Activated naive CD8-positive, alpha-beta T cell treated with anti-CD3 and anti-CD28 coated beads, Interleukin-2, amount 10 ng/mL, durations not matched to agents 7 days and 5 days (primary cell): ENCODE measurements at regions not wholly inside any gene's neighbourhood (a gene's known extent, or its start where the extent isn't known, plus 50 kb on each side); places are given as distances from the start of the nearest gene placed in this dataset.
"Not testable (repeated sequence)": the region's sequence is repeated elsewhere in the genome, so short reads cannot be mapped to it uniquely, and the experiment has no call there.

Source experiments
- ATAC-seq: fragments of 150-1000 bp; cut with Tn5 transposase; one replicate; pipeline ENCODE4 v1.10.0; 2021; ENCODE audit warnings: low read depth, moderate library complexity
- POLR2A ChIA-PET: fragments of 350-600 bp; sonication (Branson Sonifier 250); formaldehyde crosslinking; loops from one replicate; lab custom pipeline; 2021; ENCODE audit warnings: antibody characterized with exemption; lab: Charles Lee
- DNase-seq: peaks from one replicate; pipeline ENCODE4 v3.0.0; 2021
- H3K27ac Mint-ChIP-seq: one replicate; pipeline ENCODE4 v1.8.0; 2022; ENCODE audit warnings: mild to moderate bottlenecking, mixed read lengths
- H3K27me3 Mint-ChIP-seq: one replicate; pipeline ENCODE4 v1.8.0; 2022; ENCODE audit warnings: mild to moderate bottlenecking, moderate library complexity, mixed read lengths
- H3K36me3 Mint-ChIP-seq: one replicate; pipeline ENCODE4 v1.8.0; 2021; ENCODE audit warnings: mild to moderate bottlenecking, mixed read lengths
- H3K4me1 Mint-ChIP-seq: one replicate; pipeline ENCODE4 v1.8.0; 2021; ENCODE audit warnings: mixed read lengths
- H3K4me3 Mint-ChIP-seq: one replicate; pipeline ENCODE4 v1.8.0; 2022; ENCODE audit warnings: mild to moderate bottlenecking, moderate library complexity, mixed read lengths
- H3K9me3 Mint-ChIP-seq: one replicate; pipeline ENCODE4 v1.8.0; 2021; ENCODE audit warnings: mixed read lengths

DNA sequence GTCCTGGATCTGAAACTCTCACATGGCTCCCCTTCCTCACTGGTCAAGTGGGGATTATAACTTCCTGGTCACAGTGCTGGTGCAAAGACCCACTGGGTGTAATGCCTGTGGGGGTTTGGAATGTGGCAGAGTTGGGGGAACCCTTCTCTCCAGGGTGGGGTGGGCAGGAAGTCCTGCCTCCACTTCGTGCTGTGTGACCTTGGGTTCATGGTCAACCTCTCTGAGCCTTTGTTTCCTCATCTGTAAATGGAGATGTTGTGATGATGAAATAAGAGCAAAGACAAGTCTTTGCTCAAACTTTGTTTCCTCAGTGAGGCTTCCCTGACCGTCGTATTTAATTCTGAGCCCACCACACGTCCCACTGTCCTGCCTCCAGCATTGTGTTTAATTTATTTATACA, 564.7 kb downstream of the PTPRU start:
- Mint-ChIP-seq H3K9me3 (no peaks in the 10 kb centered on the region), H3K27me3 (no peaks in the 10 kb centered on the region), H3K4me3 (no peak overlapping the region), H3K27ac (no peak overlapping the region), H3K36me3 (no peaks in the 10 kb centered on the region), H3K4me1 (no peaks in the 10 kb centered on the region)
- no peak for DNase-seq
- no peak for ATAC-seq
- POLR2A ChIA-PET = no interaction called here

DNA sequence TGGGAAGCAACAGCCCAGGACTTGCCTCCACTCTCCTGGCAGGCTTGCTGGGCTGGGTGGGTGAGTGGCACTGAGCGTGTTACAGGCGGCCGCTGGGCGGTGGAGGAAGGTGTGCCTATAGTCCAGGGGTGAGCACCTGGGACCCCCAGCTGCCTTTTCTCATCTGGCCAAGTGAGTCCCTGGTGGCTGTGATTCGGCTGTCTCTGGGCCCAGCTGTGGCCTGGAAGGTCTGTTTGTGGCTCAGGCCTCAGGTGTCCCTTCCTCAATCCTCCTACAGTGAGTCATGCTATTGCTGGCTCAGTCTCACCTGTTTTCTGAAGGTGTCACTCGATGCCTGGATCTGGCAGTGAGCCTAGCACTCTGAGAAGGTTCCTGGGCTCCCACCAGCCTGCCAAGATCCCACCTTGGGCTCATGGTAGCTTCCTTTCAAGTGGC, 564.2 kb downstream of the PTPRU start:
- no peak overlapping the region for H3K4me3 Mint-ChIP-seq
- no peak for ATAC-seq
- no peaks in the 10 kb centered on the region for H3K9me3 Mint-ChIP-seq
- H3K27ac Mint-ChIP-seq = no peak overlapping the region
- POLR2A ChIA-PET = no interaction called here
- no peaks in the 10 kb centered on the region for H3K36me3 Mint-ChIP-seq
- no peak for DNase-seq
- no peaks in the 10 kb centered on the region for H3K27me3 Mint-ChIP-seq
- H3K4me1 Mint-ChIP-seq = no peaks in the 10 kb centered on the region

DNA sequence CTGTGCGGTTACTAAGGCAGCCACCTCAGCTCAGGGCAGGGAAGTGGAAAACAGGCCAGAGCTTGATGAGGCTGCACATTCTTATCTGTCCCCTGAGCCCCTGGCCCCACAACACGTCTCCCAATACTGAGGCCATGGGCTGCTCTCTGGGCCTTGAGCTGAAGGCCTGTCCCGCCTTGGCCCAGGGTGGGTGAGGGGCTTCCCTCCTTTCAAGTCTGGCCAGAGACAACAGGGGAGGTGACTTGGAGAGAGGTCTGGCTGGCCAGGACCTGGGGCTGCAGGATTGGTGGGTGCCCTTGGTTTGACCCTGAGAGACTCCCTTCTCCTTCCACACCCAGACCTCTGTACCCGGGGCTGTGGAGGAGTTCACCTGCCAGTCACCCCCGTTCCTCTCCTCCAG, 563.8 kb downstream of the PTPRU start:
- DNase-seq = no peak
- Mint-ChIP-seq H3K27ac (no peak overlapping the region), H3K36me3 (no peaks in the 10 kb centered on the region), H3K4me3 (no peak overlapping the region), H3K9me3 (no peaks in the 10 kb centered on the region), H3K27me3 (no peaks in the 10 kb centered on the region), H3K4me1 (no peaks in the 10 kb centered on the region)
- POLR2A ChIA-PET = no interaction called here
- no peak for ATAC-seq

DNA sequence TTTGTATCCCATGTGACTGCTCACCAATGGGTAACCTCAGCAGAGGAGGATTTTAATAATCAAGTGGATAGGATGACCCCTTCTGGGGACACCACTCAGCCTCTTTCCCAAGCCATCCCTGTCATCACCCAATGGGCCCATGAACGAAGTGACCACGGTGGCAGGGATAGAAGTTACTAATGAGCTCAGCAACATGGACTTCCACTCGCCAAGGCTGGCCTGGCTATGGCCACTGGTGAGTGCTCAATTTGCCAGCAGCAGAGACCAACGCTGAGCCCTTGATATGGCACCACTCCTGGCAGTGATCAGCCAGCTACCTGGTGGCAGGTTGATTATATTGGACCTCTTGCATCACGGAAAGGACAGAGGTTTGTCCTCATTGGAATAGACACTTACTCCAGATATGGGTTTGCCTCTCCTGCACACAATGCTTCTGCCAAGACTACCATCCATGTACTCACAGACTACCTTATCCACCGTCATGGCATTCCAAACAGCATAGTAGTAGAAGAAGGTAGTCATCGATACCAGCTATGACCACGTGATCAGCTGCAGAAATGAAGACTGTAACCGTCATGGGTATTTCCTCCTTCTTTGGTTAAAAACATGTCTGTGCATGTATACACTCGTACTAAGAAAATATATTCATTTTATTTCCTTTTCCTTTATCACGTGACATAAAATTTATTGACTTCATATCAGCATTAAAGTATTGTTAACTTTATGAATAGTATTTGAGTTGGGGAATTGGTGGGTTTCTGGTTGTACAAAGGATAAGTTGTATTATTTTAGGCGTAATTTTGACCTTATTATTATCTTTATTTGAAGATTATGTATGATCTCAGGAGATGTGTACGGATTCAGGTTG, 562.6 kb downstream of the PTPRU start:
- H3K36me3 Mint-ChIP-seq = no peaks in the 10 kb centered on the region
- POLR2A ChIA-PET = no interaction called here
- no peak for ATAC-seq
- no peak for DNase-seq
- H3K27ac Mint-ChIP-seq = no peak overlapping the region
- no peaks in the 10 kb centered on the region for H3K4me1 Mint-ChIP-seq
- no peak overlapping the region for H3K4me3 Mint-ChIP-seq
- H3K9me3 Mint-ChIP-seq = peaks cover 2% of the 10 kb centered on the region
- H3K27me3 Mint-ChIP-seq = no peaks in the 10 kb centered on the region

DNA sequence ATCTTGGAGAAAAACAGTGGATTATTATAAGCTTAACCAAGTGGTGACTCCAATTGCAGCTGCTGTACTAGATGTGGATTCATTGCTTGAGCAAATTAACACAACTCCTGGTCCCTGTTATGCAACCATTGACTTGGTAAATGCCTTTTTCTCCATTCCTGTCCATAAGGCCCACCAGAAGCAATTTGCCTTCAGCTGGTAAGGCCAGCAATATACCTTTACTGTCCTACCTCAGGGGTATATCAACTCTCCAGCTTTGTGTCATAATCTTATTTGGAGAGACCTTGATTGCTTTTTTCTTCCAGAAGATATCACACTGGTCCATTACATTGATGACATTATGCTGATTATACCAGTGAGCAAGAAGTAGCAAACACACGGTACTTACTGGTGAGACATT, 560.8 kb downstream of the PTPRU start:
- H3K27ac Mint-ChIP-seq, H3K4me1 Mint-ChIP-seq, DNase-seq, H3K9me3 Mint-ChIP-seq, H3K27me3 Mint-ChIP-seq, POLR2A ChIA-PET, ATAC-seq, H3K36me3 Mint-ChIP-seq, H3K4me3 Mint-ChIP-seq: not testable (repeated sequence)

DNA sequence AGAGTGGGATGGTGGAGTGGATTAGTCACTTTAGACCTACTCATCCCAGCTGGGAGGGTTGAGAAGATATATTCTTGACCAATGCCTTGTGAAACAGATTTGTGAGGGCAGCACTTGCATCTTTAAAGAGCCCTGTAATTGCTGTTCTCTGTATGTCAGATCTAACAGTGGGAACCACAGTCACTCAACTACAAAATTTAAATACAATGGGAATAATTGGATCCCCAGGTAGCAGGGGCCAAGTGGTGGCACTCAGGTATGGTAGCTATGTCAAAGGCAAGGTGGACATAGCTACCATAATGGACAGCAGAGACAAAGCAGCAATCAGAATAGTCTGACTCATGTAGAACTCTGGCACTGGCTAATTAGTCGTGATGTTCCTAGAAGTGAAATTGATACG, 559.6 kb downstream of the PTPRU start:
- H3K36me3 Mint-ChIP-seq, H3K4me1 Mint-ChIP-seq, DNase-seq, H3K27me3 Mint-ChIP-seq, H3K27ac Mint-ChIP-seq, H3K9me3 Mint-ChIP-seq, ATAC-seq, POLR2A ChIA-PET, H3K4me3 Mint-ChIP-seq: not testable (repeated sequence)

DNA sequence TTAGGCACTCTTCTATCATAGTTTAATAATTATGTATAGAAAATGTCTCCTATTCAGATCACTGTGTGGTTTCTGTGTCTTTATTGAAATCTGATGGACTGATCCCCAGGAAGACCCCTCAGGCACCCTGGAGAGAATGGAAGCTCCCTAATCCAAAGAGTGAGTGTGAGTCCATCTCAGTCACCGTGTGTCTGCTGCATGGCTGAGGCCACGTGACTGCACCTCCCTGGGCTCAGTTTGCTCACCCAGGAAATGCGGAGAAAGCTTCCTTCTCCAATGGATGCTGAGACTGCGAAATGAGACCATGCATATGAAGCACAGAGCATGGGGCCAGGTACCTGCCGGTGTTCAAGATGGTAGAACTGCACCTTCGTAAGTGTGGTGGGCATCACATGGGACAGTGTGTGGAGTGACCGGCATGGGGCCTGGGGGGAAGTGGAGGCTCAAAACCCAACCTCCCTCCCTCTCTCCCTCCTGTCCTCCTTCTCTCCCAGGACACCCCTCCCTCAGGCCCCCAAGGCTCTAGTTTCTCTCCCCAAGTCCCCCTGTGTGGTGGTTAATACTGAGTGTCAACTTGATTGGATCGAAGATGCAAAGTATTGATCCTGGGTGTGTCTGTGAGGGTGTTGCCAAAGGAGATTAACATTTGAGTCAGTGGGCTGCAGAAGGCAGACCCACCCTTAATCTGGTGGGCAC, 557.5 kb downstream of the PTPRU start:
- Mint-ChIP-seq H3K4me1 (peaks cover 1% of the 10 kb centered on the region), H3K4me3 (no peak overlapping the region), H3K9me3 (peaks cover 2% of the 10 kb centered on the region), H3K27ac (no peak overlapping the region), H3K36me3 (no peaks in the 10 kb centered on the region), H3K27me3 (peaks cover 2% of the 10 kb centered on the region)
- POLR2A ChIA-PET = no interaction called here
- no peak for DNase-seq
- no peak for ATAC-seq

DNA sequence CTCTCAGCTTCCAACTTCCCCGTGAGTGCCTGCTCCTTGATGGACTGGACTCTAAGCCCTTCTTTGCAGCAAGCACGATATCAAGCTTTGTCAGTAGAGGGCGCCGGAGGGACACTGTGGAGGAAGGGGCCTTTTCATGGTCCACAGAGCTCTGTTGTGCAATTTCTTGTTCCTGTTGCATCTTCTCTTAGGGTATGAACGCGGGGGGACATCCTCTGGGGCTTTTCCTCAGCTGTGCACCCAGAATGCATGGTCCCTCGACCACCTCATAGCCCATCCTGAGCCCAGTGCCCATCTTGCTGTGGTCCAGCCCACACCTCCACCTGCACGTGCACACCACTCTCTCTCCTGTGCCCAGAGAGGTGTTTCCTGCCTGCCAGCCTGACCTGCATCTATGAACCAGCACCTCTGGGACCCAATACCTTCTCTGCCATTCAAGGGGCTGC, 556.8 kb downstream of the PTPRU start:
- ATAC-seq = peak; percentile 58
- no peak overlapping the region for H3K27ac Mint-ChIP-seq

DNA sequence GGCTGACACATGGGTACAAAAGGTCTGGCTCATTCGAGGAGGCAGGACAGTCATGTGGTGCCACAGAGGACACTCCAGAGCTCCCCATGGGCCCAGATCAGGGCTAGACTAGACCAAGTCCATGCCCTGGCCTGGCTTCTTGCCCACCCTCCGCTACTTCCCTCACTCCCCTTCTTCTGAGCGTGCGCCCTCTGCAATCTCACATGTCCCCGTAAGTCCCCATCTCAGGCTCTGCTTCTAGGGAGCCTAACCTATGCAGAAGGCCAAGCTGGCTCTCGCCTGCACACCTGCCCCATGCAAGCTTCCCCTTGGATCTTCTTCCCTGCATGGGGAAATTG, 553.6 kb downstream of the PTPRU start:
- Mint-ChIP-seq H3K4me3 (no peak overlapping the region), H3K27ac (no peak overlapping the region), H3K36me3 (no peaks in the 10 kb centered on the region), H3K27me3 (peaks cover 2% of the 10 kb centered on the region), H3K4me1 (peaks cover 1% of the 10 kb centered on the region), H3K9me3 (peaks cover 2% of the 10 kb centered on the region)
- no peak for ATAC-seq
- no peak for DNase-seq
- POLR2A ChIA-PET = no interaction called here

More for the DNA sequence above, 556.8 kb downstream of the PTPRU start:
- Mint-ChIP-seq H3K36me3 (no peaks in the 10 kb centered on the region), H3K4me3 (no peak overlapping the region), H3K4me1 (peaks cover 1% of the 10 kb centered on the region), H3K27me3 (peaks cover 2% of the 10 kb centered on the region), H3K9me3 (peaks cover 2% of the 10 kb centered on the region)
- DNase-seq = peak; percentile 65
- POLR2A ChIA-PET = no interaction called here

DNA sequence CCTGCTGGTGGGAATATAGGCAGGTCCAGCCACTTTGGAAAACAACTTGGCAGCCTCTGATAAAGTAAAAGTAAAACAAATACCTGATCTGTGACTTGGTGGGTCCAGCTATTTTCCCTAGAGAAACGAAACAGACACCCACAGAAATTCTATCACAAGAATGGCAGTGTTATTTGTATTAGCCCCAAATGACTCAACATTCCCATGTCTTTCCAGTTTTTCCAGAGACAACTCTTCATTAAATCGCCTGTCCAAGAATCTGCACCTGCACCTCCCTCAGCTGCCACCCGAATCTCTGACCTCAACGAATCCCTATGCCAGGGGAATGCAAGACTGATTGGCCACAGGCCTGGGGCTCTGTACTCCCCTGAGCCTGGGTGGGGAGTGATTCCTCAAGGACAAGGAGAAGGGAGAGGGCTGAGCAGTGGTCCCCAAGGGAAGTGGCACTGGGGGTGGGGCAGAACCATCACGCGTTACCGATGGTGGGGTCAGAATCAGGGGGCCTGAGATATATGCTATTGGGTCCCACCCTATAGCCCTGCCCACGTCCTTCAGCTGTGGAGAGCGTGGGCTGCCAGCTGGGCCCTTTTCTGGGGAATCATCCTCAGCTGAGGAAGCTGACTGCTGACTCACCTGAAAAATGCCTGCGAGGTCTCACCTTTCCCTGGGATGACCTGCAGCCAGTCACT, 553.0 kb downstream of the PTPRU start:
- ATAC-seq (no peak), DNase-seq (no peak)
- peaks cover 2% of the 10 kb centered on the region for H3K27me3 Mint-ChIP-seq
- POLR2A ChIA-PET = no interaction called here
- H3K4me1 Mint-ChIP-seq = peaks cover 1% of the 10 kb centered on the region
- no peak overlapping the region for H3K4me3 Mint-ChIP-seq
- H3K36me3 Mint-ChIP-seq = no peaks in the 10 kb centered on the region
- H3K27ac Mint-ChIP-seq = no peak overlapping the region
- no peaks in the 10 kb centered on the region for H3K9me3 Mint-ChIP-seq

DNA sequence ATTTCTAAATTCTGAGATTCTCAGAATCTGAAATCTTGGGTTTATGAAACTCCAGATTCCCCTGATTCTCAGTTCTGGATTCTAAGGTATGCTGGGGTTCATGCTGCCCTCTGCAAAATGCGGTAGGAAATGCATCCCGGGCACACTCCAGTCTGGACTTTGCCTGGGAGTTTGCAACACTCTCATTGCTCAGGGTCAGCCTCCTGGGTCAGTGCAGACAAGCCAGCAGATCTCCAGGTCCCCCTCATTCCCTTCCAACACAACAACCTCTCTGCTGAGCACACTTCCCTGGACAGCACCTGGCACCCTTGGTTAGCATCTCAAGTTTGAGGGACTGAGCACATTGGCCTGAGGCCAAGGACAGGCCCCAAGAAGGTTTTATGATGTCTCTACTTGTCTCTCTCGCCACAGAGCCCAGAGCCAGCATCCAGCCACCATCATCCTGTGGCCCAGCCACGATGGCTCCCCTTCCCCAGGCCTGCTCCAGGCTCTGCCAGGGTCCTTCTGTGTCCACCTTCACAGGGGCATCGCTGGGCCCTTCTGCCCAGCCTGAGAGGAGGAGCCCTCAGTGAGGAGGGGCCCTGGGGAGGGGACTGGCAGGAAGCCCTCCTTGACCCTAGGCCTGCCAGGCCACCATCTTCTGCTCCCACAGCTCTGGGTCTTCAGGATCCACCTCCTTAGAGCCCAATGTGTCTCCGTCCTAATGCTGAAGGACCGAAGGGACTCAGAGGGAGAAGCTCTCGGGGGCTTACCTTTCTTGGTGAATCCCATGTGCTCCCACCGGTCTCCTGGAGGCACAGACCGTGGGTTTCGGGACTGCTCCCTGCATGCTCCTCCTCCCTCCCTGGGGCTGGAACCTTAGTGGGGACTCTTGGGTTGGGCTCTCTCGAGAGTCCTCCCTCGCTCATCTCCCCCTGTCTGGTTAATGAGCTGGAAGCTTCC, 550.7 kb downstream of the PTPRU start:
- H3K4me1 Mint-ChIP-seq = no peaks in the 10 kb centered on the region
- no peak overlapping the region for H3K27ac Mint-ChIP-seq
- no peaks in the 10 kb centered on the region for H3K36me3 Mint-ChIP-seq
- no peak overlapping the region for H3K4me3 Mint-ChIP-seq
- no peaks in the 10 kb centered on the region for H3K9me3 Mint-ChIP-seq
- no peaks in the 10 kb centered on the region for H3K27me3 Mint-ChIP-seq
- DNase-seq = no peak
- no peak for ATAC-seq
- POLR2A ChIA-PET = no interaction called here

DNA sequence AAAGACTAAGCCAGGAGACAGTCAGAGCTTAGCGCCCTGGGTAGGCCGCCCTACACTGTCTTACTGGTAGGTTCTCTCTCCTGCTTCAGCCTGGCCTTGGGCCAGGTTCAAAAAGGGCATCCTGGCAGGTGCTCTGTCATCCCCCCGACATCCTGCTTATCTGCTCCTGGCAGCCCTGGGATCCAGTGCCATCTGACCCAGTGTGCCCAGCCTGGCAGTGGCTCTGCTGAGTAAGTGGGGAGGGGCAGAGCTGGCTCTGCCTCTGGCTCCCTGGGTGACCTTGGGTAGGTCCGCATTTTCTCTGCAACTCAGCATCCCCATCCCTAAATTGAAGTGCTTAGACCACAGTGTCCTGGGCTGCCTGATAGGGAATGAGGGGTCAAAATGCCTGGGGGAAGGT, 549.9 kb downstream of the PTPRU start:
- no peaks in the 10 kb centered on the region for H3K27me3 Mint-ChIP-seq

DNA sequence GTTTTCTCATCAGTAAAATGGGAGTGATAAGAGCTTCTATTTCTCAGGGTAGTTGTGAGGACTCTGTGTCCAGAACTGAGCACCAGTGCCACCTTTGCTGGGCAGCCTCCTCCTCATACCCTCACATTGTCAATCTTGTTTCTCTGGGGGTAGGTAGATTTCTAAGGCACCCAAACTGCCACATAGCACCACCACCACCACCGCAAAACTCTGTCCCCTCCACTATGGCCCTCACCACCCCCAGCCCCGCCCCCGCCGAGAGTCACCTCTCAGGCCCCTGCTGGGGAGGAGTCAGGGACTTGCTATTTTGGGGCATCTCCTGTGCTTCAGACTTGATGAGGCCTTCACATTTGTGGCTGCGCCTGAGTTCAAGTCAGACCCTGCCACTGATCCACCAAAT, 549.2 kb downstream of the PTPRU start:
- Mint-ChIP-seq H3K9me3 (no peaks in the 10 kb centered on the region), H3K4me3 (no peak overlapping the region), H3K36me3 (no peaks in the 10 kb centered on the region), H3K27me3 (peaks cover 3% of the 10 kb centered on the region), H3K4me1 (no peaks in the 10 kb centered on the region), H3K27ac (no peak overlapping the region)
- ATAC-seq = no peak
- no peak for DNase-seq
- POLR2A ChIA-PET = no interaction called here

More for the DNA sequence above, 549.9 kb downstream of the PTPRU start:
- POLR2A ChIA-PET = no interaction called here
- H3K4me1 Mint-ChIP-seq = no peaks in the 10 kb centered on the region
- H3K27ac Mint-ChIP-seq = no peak overlapping the region
- H3K36me3 Mint-ChIP-seq = no peaks in the 10 kb centered on the region
- no peak overlapping the region for H3K4me3 Mint-ChIP-seq
- no peak for DNase-seq
- ATAC-seq = no peak
- no peaks in the 10 kb centered on the region for H3K9me3 Mint-ChIP-seq
